ENCODE measurements at regions not wholly inside any gene's neighbourhood (a gene's known extent, or its start where the extent isn't known, plus 50 kb on each side); places are given as distances from the start of the nearest gene placed in this dataset.

DNA sequence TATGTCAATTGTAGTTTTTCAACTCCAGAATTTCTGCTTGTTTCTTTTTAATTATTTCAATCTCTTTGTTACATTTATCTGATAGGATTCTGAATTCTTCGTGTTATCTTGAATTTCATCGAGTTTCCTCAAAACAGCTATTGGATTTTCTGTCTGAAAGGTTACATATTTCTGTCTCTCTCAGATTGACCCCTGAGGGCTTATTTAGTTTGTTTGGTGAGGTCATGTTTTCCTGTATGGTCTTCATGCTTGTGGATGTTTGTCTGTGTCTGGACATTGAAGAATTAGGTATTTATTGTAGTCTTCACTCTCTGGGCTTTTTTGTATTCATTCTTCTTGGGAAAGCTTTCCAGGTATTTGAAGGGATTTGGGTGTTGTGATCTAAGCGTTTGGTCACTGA, 85.6 kb downstream of the SNAPC1 start:
- Mint-ChIP-seq H3K4me1 (no peaks in the 10 kb centered on the region), H3K36me3 (no peaks in the 10 kb centered on the region), H3K27ac (no peak overlapping the region), H3K4me3 (no peak overlapping the region), H3K9me3 (no peaks in the 10 kb centered on the region), H3K27me3 (peaks cover 4% of the 10 kb centered on the region)
- no peak for DNase-seq (ENCODE audit: low spot score in 2 of 2)
- no peak for ATAC-seq (ENCODE audit: low read depth)

DNA sequence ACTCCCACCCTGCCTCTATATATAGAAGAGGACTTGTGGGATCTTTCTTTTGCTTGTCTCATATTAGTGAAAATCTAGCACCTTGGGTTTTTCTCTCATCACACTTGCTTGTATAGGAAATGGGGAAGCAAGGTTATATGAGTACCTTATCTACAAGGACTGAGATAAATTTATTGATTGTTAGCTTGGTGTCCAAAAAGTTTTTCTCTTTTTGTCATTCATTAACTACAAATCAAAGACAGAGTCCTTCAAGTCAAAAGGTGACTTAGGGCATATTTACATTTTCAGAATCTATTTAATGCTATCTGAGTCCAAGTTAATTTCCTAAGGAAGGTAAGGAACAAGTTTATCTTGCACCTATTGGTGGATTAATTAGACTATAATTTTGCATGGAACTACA, 92.7 kb downstream of the SNAPC1 start:
- ATAC-seq (ENCODE audit: low read depth) (no peak), DNase-seq (ENCODE audit: low spot score in 2 of 2) (no peak)
- no peak overlapping the region for H3K4me3 Mint-ChIP-seq
- no peak overlapping the region for H3K27ac Mint-ChIP-seq
- H3K36me3 Mint-ChIP-seq, result no peaks in the 10 kb centered on the region
- H3K27me3 Mint-ChIP-seq, result peaks cover 16% of the 10 kb centered on the region
- no peaks in the 10 kb centered on the region for H3K4me1 Mint-ChIP-seq
- H3K9me3 Mint-ChIP-seq, result no peaks in the 10 kb centered on the region

DNA sequence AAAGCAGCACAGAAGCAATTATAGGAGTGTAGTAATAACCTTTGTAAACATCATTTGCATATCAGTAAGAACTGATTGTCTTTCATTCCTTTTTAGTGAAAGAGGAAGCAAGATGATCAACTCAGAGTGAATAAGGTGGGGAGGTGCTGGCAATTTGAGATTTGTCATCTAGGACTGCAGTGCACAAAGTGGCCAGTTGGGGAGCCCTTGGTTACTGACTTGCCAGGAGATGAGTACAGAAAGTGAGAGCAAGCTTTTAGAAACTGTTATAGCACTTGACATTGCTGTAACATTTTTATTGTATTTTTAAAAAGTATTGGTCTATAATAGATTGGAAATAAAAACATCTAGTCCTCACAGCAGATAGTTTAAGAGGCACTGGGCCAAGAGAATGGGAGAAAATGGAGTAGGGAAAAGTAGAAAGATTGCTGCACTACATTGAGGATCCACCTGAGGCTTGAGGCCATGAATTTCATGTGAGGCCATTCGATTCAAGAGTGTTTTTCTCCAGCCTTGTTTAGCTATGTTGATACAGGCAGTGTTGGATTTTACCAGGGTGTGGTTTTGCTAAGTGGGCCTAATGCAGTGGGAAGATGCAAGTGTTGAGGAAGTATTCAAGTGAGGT, 98.2 kb downstream of the SNAPC1 start:
- Mint-ChIP-seq H3K27ac (no peak overlapping the region), H3K9me3 (no peaks in the 10 kb centered on the region)
- peak; percentile 71 to 72 for DNase-seq (ENCODE audit: low spot score in 2 of 2)

DNA sequence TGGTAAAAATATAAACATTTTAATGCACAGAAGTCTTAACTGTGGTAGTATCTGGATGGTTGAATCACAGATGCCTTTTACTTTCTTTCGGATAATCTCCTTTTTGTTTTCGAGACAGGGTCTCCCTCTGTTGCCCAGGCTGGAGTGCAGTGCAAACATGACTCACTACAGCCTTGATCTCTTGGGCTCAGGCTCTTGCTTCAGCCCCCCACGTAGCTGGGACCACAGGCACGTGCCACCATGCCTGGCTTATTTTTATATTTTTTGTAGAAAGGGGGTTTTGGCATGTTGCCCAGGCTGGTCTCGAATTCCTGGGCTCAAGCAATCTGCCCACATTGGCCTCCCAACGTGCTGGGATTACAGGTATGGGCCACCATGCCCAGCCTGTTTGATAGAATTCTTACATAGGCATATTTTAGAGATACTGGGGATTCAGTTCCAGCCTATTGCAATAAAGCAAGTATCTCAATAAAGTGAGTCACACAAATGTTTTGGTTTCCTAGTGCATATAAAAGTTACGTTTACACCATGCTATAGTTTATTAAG, 99.2 kb downstream of the SNAPC1 start:
- ATAC-seq (ENCODE audit: low read depth) (no peak), DNase-seq (ENCODE audit: low spot score in 2 of 2) (no peak)
- H3K27me3 Mint-ChIP-seq, result peaks cover 9% of the 10 kb centered on the region
- H3K27ac Mint-ChIP-seq, result no peak overlapping the region
- no peaks in the 10 kb centered on the region for H3K36me3 Mint-ChIP-seq
- H3K9me3 Mint-ChIP-seq, result no peaks in the 10 kb centered on the region
- peaks cover 3% of the 10 kb centered on the region for H3K4me1 Mint-ChIP-seq
- no peak overlapping the region for H3K4me3 Mint-ChIP-seq

More for the DNA sequence above, 98.2 kb downstream of the SNAPC1 start:
- ATAC-seq (ENCODE audit: low read depth), result peak; percentile 98
- peaks cover 3% of the 10 kb centered on the region for H3K4me1 Mint-ChIP-seq
- no peaks in the 10 kb centered on the region for H3K36me3 Mint-ChIP-seq
- H3K4me3 Mint-ChIP-seq, result no peak overlapping the region
- peaks cover 11% of the 10 kb centered on the region for H3K27me3 Mint-ChIP-seq

DNA sequence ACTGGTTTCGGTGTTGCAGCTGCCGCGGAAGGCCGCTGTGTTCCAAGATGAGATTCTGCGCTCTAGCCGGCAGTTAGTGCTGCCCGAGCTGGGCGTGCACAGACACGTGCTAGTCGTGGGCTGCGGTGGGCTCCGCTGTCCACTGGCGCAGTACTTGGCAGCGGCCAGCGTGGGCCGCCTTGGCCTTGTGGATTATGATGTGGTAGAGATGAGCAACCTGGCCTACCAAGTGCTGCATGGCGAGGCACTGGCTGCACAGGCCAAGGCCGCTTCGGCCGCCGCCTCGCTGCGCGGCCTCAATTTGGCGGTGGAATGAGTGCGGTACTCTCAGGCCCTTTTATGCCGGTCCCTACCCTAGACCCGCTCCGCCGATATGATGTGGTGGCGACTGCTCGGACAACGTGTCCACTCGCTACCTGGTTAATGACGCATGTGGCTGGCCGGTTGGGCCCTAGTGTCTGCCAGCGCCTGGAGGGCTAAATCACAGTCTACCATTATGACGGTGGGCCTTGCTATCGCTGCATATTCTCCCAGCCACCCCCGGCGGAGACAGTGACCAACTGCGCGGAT, 102.2 kb downstream of the SNAPC1 start:
- H3K36me3 Mint-ChIP-seq, result no peaks in the 10 kb centered on the region
- no peak for DNase-seq (ENCODE audit: low spot score in 2 of 2)
- H3K4me3 Mint-ChIP-seq, result no peak overlapping the region
- H3K4me1 Mint-ChIP-seq, result peaks cover 13% of the 10 kb centered on the region
- H3K27ac Mint-ChIP-seq, result no peak overlapping the region
- H3K27me3 Mint-ChIP-seq, result no peaks in the 10 kb centered on the region
- H3K9me3 Mint-ChIP-seq, result no peaks in the 10 kb centered on the region
- no peak for ATAC-seq (ENCODE audit: low read depth)

DNA sequence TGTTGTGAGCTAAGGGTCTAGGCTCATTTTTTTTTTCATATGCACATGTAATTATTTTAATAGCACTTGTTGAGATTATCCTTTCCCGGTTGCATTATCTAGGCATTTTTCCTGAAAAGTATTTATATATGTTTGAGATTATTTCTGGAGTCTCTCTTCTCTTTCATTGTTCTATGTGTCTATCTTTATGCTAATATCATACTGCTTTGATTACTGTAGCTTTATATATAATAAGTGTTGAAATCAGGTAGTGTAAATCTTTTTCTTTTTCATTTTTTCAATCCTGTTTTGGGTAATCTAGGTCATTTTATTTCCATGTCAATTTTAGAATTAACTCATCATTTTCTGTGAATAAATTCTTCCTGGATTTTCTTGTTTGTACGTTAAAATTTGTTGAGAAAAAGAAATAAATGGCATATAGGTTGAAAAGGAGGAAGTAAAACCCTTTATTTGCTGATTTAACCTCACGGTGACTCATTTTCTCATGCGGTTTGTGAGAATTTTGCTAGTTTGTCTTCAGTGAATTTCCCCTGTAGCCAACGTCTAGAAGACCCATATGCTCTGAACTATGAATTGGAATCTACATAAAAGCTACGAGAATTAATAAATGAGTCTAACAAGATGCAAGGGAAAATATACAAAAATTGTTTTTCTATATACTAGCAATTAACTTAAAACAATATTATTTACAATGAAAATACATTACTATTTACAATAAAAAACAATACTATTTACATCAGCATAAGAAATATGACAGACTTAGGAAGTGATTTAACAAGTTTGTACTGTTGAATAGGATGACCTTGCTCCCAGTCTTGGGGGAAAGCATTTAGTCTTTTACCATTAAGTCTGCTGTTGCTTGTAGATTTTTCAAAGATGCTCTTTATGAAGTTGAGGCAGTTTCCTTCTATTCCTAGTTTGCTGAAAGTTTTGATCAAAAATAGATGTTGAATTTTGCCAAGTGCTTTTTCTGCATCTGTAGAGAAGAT, 105.0 kb downstream of the SNAPC1 start:
- no peak overlapping the region for H3K4me3 Mint-ChIP-seq
- peaks cover 7% of the 10 kb centered on the region for H3K9me3 Mint-ChIP-seq
- no peaks in the 10 kb centered on the region for H3K27me3 Mint-ChIP-seq
- no peak for DNase-seq (ENCODE audit: low spot score in 2 of 2)
- H3K36me3 Mint-ChIP-seq, result no peaks in the 10 kb centered on the region
- peaks cover 9% of the 10 kb centered on the region for H3K4me1 Mint-ChIP-seq
- H3K27ac Mint-ChIP-seq, result no peak overlapping the region
- ATAC-seq (ENCODE audit: low read depth), result peak; percentile 88

DNA sequence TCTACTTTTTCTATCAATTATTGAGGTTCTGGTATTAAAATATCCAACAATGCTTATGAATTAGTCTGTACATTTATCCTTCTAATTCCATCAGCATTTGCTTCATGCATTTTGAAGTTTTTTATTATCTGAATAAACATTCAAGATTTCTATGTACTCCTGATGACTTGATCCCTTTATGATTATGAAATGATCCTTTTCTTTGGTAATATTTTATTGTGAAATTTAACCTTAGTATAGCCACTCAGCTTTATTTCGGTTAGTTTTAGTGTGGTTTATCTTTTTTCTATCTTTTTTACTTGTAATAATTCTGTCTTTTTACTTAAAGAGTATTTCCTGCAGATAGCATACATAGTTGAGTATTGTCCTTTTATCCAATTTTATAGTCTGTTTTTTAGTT, 106.6 kb downstream of the SNAPC1 start:
- no peak overlapping the region for H3K27ac Mint-ChIP-seq
- H3K27me3 Mint-ChIP-seq, result no peaks in the 10 kb centered on the region
- peaks cover 7% of the 10 kb centered on the region for H3K9me3 Mint-ChIP-seq
- no peak for ATAC-seq (ENCODE audit: low read depth)
- no peak for DNase-seq (ENCODE audit: low spot score in 2 of 2)
- H3K4me3 Mint-ChIP-seq, result no peak overlapping the region
- H3K4me1 Mint-ChIP-seq, result peaks cover 18% of the 10 kb centered on the region
- H3K36me3 Mint-ChIP-seq, result no peaks in the 10 kb centered on the region

DNA sequence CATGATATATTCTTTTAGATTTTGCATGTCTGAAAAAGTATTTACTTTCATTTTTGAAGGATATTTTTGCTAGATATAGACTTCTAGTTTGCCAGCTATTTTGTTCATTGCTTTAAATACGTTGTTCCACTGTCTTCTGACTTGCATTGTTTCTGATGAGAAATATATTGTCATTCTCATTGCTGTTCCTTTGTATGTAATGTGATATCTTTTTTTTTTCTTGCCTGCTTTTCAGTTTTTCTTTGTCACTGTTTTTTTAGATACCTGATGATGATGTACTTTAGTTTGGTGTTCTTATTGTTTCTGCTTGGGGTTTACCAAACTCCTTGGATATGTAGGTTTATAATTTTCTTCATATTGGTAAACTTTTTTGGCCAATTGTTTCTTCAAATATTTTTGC, 107.9 kb downstream of the SNAPC1 start:
- H3K36me3 Mint-ChIP-seq, result no peaks in the 10 kb centered on the region
- H3K27me3 Mint-ChIP-seq, result no peaks in the 10 kb centered on the region
- ATAC-seq (ENCODE audit: low read depth) (no peak), DNase-seq (ENCODE audit: low spot score in 2 of 2) (no peak)
- H3K9me3 Mint-ChIP-seq, result peaks cover 7% of the 10 kb centered on the region
- H3K4me1 Mint-ChIP-seq, result peaks cover 18% of the 10 kb centered on the region
- no peak overlapping the region for H3K27ac Mint-ChIP-seq
- H3K4me3 Mint-ChIP-seq, result no peak overlapping the region

DNA sequence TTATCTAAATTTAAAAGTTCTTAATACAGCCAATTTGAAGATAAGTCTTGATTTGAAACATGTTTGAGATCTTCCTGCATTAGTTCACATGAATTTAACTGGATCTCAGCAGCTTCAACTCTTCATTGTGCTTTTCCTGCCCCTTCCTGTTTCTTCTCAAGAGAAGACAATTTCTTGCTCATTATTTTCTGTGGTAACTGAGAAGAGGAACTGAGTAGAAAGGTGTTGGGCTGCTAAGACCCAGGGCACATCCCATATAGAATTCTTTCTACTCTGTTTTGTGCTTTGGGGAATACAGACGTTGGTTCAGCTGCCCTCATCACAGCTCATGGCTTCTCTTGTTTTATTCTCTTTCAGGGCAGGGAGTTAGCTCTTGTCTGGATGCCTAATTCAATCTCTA, 110.2 kb downstream of the SNAPC1 start:
- Mint-ChIP-seq H3K27ac (no peak overlapping the region), H3K9me3 (peaks cover 7% of the 10 kb centered on the region), H3K36me3 (no peaks in the 10 kb centered on the region), H3K4me3 (peak overlapping the region; percentile 55), H3K27me3 (peaks cover 3% of the 10 kb centered on the region), H3K4me1 (peaks cover 14% of the 10 kb centered on the region)
- ATAC-seq (ENCODE audit: low read depth) (peak; percentile 99), DNase-seq (ENCODE audit: low spot score in 2 of 2) (peak in 1 of 2 donors; percentile 25)

DNA sequence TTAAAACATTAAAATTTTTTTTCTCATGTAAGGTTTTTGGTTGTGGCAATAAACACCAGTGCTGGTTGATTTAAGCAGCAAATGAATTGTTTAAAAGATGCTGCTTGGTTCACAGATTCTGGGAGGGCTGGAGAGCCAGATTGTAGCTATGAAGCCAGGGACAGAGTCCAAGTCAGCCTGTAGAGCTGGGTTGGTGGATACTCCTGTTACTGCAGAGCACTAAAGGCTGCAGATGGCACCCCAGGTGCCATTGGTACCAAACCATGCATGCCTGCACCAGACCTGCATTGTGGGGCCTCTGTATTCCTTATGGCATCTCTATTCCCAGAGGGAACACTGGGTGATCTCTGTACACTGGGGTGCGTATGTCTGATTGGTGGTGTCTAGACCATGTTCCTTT, 113.3 kb downstream of the SNAPC1 start:
- Mint-ChIP-seq H3K27me3 (peaks cover 9% of the 10 kb centered on the region), H3K27ac (no peak overlapping the region), H3K4me1 (peaks cover 9% of the 10 kb centered on the region), H3K36me3 (no peaks in the 10 kb centered on the region), H3K4me3 (no peak overlapping the region), H3K9me3 (peaks cover 3% of the 10 kb centered on the region)
- ATAC-seq (ENCODE audit: low read depth) (no peak), DNase-seq (ENCODE audit: low spot score in 2 of 2) (no peak)

DNA sequence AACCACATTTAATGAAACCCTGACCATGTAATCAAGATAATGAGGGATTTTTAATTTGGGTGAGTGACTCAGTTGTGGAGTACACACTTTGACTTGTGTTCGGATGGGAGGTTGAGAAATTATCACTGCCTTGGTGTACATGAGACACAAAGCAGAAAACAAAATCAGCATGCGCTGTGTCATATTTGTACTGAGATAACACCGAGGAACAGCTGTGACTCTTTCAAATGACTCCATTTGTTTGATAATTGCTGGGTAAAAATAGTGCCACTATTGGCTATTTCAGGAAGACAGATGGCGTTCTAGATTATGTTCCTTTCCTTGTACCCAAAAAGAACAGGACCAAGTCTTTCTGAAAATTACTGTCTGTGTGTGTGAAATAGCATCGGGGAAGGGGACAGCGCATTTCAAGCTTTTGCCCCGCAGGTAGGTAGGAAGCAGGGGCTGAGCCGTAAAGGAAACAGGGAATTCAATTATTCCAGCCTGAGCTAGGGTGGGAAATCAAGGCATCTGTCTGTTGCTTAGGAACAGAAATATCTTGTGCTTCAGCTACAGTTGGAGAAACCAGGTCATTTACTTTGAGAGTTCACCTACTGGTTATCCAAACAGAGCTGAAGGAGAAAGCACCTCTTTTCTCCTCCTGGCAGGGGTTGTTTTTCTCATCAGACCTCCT, 114.3 kb downstream of the SNAPC1 start:
- Mint-ChIP-seq H3K4me3 (no peak overlapping the region), H3K36me3 (no peaks in the 10 kb centered on the region), H3K9me3 (no peaks in the 10 kb centered on the region), H3K4me1 (peaks cover 9% of the 10 kb centered on the region), H3K27ac (no peak overlapping the region), H3K27me3 (peaks cover 9% of the 10 kb centered on the region)
- DNase-seq (ENCODE audit: low spot score in 2 of 2) (no peak), ATAC-seq (ENCODE audit: low read depth) (no peak)

DNA sequence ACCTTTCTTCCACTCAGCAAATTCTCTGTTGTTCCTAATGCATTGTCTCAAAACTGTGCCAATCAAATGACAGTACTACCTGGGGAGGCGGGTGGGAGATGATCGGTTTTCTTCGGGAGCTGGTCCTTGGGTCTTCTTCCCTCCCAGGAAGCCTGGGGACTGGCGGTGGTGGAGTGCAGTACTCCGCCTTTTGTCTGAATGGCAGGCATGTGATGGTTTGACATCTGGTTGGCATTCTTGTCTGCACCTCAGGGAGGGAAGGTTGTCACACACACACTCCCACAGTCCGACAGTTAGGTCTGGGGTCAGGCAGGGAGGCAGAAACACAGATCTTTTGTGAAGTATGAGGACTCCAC, 114.8 kb downstream of the SNAPC1 start:
- Mint-ChIP-seq H3K27ac (no peak overlapping the region), H3K9me3 (peaks cover 2% of the 10 kb centered on the region), H3K36me3 (no peaks in the 10 kb centered on the region), H3K4me1 (peaks cover 9% of the 10 kb centered on the region), H3K27me3 (peaks cover 9% of the 10 kb centered on the region), H3K4me3 (no peak overlapping the region)
- DNase-seq (ENCODE audit: low spot score in 2 of 2), result no peak
- no peak for ATAC-seq (ENCODE audit: low read depth)

DNA sequence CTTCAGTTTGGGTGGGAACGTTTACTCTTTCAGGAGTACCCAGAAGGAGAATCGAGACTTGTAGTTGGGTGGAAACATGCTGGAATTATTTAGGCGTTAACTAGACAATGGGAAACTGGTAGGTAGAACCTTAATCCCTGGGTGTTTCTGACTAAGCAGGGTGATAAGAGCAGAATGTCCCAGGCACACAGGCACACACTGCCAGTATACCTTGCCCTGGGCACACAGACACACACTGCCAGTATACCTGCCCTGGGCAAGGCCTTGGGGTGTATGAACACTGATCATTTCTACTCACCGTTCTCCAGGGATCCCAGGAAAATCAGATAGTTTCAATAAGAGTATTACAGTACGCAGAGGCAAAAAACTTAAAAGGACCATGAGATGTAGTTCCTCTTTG, 115.5 kb downstream of the SNAPC1 start:
- H3K27me3 Mint-ChIP-seq, result peaks cover 9% of the 10 kb centered on the region
- no peaks in the 10 kb centered on the region for H3K36me3 Mint-ChIP-seq
- H3K27ac Mint-ChIP-seq, result no peak overlapping the region
- ATAC-seq (ENCODE audit: low read depth) (no peak), DNase-seq (ENCODE audit: low spot score in 2 of 2) (no peak)
- no peak overlapping the region for H3K4me3 Mint-ChIP-seq
- H3K4me1 Mint-ChIP-seq, result peaks cover 4% of the 10 kb centered on the region
- peaks cover 2% of the 10 kb centered on the region for H3K9me3 Mint-ChIP-seq

DNA sequence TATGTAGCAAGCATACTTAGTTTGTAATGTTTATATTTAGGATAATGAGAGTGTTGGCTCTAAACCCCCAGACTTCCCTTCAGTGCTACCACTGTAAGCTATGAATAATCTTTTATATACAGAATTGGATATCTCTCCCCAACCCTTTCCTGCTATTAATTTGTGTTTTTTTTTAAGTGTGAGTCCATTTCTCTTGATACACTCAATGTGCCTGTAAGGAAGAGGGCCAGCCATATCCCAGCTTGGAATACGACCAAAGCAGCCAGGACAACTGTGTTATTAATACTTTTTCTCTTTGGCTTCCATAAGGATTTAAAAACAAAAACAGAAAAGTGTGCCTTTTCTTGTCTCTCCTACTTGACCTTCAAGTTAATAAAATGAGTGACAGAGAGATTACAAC, 116.7 kb downstream of the SNAPC1 start:
- ATAC-seq (ENCODE audit: low read depth) (no peak), DNase-seq (ENCODE audit: low spot score in 2 of 2) (no peak)
- Mint-ChIP-seq H3K4me1 (no peaks in the 10 kb centered on the region), H3K27ac (no peak overlapping the region), H3K4me3 (no peak overlapping the region), H3K9me3 (peaks cover 2% of the 10 kb centered on the region), H3K27me3 (peaks cover 9% of the 10 kb centered on the region), H3K36me3 (peaks cover 3% of the 10 kb centered on the region)

Data from memory B cell (primary cell).